CD4-positive, alpha-beta T cell treated with Interferon gamma for 1 hour (primary cell): ENCODE measurements at regions not wholly inside any gene's neighbourhood (a gene's known extent, or its start where the extent isn't known, plus 50 kb on each side); places are given as distances from the start of the nearest gene placed in this dataset.

Experiments
- DNase-seq: peaks from one replicate; pipeline ENCODE4 v3.0.0-alpha.2; 2020

- DNase-seq = no peak
These were observed 480.3 kb downstream of the LIG4 start for GRCh38 chr13:107734891-107735625.

GRCh38 chr13:107733276-107733675, 482.1 kb downstream of the LIG4 start:
- DNase-seq = no peak

GRCh38 chr13:107730813-107731212, 484.5 kb downstream of the LIG4 start:
- no peak for DNase-seq

GRCh38 chr13:107721125-107721869, 494.0 kb downstream of the LIG4 start:
- no peak for DNase-seq

DNA sequence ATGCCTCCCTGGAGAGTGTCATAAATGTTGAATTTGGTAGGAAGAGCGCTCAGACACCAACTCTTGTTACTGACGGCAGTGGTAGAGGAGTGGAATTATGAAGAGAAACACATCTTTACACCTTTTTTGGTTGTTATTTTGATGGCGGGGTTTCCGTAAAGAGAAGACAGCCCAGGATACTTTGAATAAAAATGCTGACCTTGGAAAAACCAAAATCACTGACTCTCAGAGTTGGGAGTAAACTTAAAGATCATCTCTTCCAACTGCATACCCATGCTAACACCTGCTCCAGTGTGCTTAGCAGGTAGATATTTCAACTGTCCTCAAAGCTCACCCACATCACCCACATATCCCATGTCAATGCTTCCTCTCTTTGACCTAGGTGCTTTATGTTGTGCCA, 498.6 kb downstream of the LIG4 start:
- no peak for DNase-seq

- DNase-seq = no peak
These were observed 499.1 kb downstream of the LIG4 start for GRCh38 chr13:107716241-107716640.

GRCh38 chr13:107715496-107715895, 499.8 kb downstream of the LIG4 start:
- no peak for DNase-seq

- no peak for DNase-seq
These were observed 502.0 kb downstream of the LIG4 start for GRCh38 chr13:107713314-107713713.

DNA sequence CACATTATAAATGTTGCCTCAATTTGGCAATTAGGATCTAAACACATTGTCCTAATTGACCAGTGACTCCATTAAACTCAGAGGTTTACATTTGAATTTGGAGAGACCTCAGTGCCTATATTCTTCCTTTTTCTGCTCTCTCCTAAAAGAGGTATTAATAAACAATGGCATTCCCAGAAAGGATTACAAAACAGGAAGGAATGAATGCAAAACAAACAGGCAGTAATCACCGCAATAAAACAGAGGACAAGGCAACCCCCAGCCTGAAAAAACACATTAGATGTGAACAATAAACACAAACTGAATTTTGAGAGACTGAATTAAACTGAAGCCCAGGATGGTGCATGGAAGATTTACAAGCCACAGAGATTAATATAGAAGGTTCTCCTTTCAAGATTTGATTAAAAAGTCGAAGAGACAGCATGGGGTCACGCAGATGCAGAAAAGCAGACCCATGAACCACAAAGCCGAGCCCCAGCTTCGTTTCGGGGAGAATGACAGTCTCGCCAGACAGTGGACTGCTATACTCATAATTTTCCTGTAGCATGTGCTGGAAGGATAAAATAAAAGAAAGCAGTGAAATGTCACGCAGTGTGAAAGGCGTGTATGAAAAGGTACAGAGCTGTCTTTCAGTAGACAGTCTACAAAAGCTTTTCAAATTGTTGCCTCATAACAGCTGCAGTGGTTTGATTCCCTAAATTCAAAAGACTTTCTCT, 503.0 kb downstream of the LIG4 start:
- DNase-seq = no peak

- no peak for DNase-seq
These were observed 525.2 kb downstream of the LIG4 start for GRCh38 chr13:107690181-107690580.

DNA sequence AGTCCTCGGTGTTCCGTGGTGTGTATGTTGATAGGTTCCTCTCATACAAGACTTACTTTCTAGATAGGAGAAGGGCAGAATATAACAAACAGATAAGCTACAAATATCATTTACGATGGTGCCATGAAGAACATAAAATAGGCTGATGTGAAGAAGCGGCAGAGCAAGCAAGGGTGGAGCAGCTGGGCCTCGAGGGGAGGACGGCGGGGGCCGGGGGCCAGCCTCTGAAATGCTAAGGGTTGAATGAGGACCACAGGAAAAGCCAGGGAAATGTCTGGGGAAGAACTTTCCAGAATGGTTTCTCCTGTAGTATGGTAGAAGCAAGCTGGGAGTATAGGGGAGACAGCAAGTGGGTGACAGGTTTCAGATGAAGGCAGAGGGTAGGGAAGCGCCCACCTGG, 529.5 kb downstream of the LIG4 start:
- no peak for DNase-seq

DNA sequence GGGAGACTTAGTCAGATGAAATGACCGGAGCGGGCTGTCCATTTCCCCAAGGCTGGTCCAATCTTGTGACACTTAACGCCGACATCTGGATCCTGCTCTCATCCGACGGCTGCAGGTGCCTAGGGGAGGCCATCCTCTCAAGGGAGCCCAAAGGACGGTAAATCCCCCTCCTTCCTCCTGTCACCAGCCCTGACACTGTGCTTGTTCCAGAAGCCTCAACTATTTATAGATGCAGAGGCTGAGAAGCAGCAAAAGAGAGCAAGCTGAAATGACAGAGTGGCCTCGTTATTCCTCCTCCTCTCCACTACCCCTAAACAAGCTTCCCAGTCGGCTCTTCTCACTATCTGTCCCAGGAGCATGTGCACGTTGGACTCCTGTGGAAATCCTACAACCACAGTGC, 533.7 kb downstream of the LIG4 start:
- DNase-seq = no peak

DNA sequence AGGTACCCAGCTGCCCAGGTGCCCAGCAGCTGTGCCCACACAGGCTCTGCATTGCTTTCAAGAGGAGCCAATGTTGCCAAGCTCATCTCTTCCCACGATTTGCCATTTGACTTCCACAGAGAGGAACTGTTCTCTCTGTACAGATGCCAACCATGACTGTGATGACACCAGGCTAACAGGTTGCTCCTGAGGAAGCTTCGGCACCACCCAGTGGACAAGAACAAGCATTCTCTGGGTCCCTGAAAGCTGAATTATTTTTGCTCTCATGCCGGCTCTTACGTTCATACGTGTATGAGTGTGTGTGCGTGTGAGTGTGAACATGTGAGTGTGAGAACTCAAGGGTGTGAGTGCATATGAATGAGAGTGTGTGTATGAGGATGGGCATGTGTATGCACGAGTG, 535.2 kb downstream of the LIG4 start:
- no peak for DNase-seq

DNA sequence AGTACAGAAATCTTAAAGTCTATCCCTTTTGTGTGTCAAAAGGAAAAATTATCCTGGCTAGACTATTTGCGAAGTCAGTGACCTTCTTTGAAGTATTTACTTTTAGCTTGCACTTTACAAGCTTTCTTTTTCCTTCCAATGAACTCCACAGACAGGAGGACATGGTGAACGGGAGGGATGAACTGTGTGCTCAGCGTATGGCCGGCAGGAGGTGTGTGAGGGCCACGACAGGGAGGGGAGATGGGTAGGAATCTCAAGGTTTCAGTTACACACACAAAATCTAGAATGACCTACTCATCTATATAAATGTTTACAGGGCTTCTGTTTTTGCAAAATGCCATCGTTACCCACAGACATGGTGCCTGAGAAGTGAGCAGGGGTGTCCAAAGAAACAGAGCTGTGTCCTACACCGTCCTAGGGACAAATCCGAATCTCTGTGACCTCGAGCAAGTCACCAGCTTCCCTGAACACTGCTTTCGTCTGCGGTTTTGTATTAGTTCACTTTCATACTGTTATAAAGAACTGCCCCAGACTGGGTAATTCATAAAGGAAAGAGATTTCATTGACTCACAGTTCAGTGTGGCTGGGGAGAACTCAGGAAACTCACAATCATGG, 537.2 kb downstream of the LIG4 start:
- DNase-seq = no peak

- DNase-seq = no peak
These were observed 539.3 kb downstream of the LIG4 start for GRCh38 chr13:107675847-107676550.

DNA sequence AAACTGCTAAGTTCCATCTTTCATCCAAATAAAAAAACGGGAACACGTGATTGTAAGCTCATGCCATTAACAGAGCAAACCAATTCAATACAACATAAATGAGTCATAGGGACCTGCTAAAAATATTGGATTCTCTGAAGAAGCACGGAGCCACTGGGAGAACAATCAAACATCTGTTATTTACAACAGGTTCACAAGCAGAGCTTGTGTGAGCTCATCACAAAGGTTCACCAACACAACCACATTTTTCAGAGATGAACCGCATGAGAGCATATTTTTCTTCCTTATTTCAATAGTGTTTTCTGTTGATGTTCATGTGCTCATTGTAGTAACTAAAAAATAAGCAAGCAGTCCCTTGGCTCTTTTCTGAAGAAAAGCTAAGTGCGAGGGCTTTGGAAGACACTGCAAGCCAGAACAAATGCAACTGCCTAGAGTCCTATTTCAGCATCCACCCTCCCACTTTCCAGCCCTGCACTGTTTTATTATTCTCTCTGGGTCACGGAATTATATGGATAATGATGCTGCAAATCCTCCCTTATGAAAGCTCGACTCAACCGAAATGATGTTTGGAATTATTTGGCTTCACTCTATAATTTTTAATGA, 545.8 kb downstream of the LIG4 start:
- DNase-seq = no peak

- DNase-seq = no peak
These were observed 549.3 kb downstream of the LIG4 start for GRCh38 chr13:107665926-107666458.

DNA sequence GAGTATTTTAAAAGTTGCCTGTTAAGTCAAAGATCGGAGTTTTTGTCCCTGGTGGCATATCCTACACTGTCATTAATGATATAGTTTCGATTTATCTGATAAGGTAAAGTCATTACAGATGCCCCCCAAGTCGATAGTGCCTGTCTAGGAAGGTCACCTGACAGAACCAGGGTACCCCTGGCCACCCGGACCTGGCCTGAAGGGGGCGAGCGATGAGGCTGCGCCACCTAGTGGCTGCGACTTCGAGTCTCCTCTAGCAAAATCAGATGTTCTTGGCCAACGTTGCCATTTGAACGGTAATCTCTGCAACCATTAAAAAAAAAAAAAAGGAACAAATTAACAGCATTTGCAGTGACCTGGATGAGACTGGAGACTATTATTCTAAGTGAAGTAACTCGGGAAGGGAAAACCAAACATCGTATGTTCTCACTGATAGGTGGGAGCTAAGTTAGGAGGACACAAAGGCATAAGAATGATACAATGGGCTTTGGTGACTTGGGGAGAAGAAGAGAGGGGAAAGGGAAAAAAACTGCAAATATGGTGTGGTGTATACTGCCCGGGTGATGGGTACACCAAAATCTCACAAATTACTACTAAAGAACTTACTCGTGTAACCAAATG, 565.1 kb downstream of the LIG4 start:
- DNase-seq = no peak

- DNase-seq = no peak
These were observed 566.3 kb downstream of the LIG4 start for GRCh38 chr13:107649079-107649478.

- no peak for DNase-seq
These were observed 571.2 kb downstream of the LIG4 start for GRCh38 chr13:107644136-107644535.

GRCh38 chr13:107643615-107644014, 571.7 kb downstream of the LIG4 start:
- DNase-seq = no peak

- no peak for DNase-seq
These were observed 572.5 kb downstream of the LIG4 start for GRCh38 chr13:107642831-107643230.
